Stimulated activated CD4-positive, alpha-beta T cell treated with anti-CD3 and anti-CD28 coated beads, Interleukin-1b, Interleukin-23, amount 100 ng/mL, for 1 hour (primary cell): ENCODE measurements at regions not wholly inside any gene's neighbourhood (a gene's known extent, or its start where the extent isn't known, plus 50 kb on each side); places are given as distances from the start of the nearest gene placed in this dataset.
"Not testable (repeated sequence)": the region's sequence is repeated elsewhere in the genome, so short reads cannot be mapped to it uniquely, and the experiment has no call there.

ENCODE experiments used
- DNase-seq, 2 donors: peaks; one replicate each; pipeline ENCODE4 v3.0.0-alpha.2; 2020; ENCODE audit warnings: low read depth in 2 of 2

DNA sequence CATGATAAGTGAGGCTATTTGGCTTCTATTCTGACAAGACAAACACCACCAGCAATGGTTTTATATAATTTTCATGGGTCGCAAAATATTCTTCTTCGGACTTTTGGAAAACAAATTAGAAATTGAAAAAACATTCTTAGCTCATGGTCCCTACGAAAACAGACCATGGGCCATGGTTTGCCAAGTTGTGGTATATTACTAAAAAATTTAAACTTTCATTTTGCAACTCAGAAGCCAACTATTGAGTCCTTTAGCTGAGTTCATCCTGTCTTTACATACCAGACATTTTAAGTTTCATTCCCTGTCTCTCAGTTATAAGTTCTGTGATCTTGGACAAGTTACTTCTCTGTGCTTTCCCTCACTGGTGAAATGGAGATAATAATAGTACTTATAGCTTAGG lies 198.1 kb downstream of the CSNK1G3 start:
- DNase-seq = no peak

- DNase-seq = no peak
These were observed 197.4 kb downstream of the CSNK1G3 start for GRCh38 chr5:123709422-123709821.

- no peak for DNase-seq
These were observed 196.3 kb downstream of the CSNK1G3 start for GRCh38 chr5:123708074-123708806.

DNA sequence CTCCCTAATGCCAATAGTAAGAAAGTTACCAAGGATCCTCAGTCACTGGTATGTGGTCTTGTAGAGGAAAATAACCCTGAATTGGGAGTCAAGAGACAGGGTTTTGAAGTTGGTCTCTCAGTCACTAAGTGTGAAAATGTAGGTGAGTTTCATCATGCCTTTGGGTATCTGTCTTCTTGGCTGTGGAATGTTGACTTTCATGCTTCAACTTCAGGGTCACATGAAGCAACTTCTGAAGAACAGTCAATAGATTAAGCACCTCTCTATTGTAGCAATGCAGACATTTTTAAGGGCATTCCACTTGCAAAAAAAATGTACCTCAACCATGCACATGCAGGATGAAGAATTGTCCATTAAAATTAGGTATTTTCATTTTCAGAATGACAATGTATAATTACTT lies 194.6 kb downstream of the CSNK1G3 start:
- no peak for DNase-seq

DNA sequence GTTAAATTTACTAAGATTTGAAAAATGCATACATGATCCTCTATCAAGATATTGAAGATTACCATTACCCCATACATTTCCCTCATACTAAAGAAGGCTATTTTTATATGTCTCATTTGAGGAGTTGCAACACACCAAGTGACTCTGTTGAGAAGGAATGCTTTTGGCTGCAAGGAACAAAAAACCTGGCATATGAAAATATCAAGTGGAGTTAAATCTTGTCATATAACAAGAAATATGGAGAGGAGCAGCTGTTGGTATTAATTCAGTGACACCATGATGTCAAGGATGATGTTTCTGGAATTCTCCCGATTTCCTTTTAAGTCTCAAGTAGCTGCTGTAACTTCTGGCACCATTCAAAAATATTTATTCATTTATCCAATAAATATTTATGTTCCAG lies 193.8 kb downstream of the CSNK1G3 start:
- DNase-seq = no peak

GRCh38 chr5:123701511-123702200 lies 189.7 kb downstream of the CSNK1G3 start:
- no peak for DNase-seq

GRCh38 chr5:123700624-123701287 lies 188.8 kb downstream of the CSNK1G3 start:
- no peak for DNase-seq

- no peak for DNase-seq
These were observed 187.6 kb downstream of the CSNK1G3 start for GRCh38 chr5:123699571-123699970.

DNA sequence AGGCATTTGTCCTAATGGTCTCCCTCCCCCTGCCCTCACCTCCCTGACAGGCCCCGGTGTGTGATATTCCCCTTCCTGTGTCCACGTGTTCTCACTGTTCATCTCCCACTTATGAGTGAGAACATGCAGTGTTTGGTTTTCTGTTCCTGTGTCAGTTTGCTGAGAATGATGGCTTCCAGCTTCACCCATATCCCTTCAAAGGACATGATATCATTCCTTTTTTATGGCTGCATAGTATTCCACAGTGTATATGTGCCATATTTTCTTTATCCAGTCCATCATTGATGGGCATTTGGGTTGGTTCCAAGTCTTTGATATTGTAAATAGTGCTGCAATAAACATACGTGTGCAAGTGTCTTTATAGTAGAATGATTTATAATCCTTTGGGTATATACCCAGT lies 187.0 kb downstream of the CSNK1G3 start:
- DNase-seq = not testable (repeated sequence)

DNA sequence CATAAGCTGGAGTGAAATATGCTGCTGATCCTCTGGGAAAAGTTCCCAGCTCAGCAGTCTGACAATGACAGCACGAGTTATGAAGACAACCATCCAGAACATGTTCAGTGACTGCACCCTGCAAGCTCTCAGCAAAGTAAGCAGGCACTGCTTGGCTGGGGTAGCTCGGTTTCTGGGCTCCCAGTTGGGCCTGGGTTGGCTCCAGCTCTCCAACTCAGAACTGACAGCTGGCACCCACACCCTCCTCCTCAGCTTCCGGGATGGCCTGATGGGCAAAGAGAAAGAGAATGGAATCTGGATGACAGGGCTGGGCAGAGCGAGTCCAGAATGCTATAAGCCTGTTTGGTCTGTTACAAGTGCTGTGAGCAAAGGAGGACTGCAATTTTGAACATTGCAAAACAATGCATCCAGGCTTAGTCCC lies 185.0 kb downstream of the CSNK1G3 start:
- DNase-seq = no peak

GRCh38 chr5:123690821-123691220 lies 178.8 kb downstream of the CSNK1G3 start:
- DNase-seq = no peak

- no peak for DNase-seq
These were observed 169.1 kb downstream of the CSNK1G3 start for GRCh38 chr5:123681061-123681460.

DNA sequence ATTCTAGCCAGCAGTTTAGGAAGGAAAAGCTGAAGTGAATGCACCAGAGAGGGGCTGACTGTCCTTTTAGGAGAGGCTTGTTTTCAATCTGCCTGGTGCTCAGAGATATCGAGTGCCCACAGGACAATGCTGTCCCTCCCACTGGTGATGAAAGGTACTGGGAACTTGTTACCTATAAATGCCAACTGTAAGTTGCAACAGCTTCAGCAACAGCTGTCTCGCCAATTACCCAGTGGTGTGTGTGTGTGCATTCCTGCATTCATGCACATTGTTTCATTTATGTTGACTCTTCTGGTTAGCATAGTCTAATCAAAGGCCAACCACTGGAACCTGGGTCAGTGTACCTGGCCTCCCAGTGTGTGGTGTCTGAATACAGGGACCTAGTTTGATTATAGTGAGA lies 161.1 kb downstream of the CSNK1G3 start:
- no peak for DNase-seq

GRCh38 chr5:123671711-123672456 lies 159.9 kb downstream of the CSNK1G3 start:
- no peak for DNase-seq

DNA sequence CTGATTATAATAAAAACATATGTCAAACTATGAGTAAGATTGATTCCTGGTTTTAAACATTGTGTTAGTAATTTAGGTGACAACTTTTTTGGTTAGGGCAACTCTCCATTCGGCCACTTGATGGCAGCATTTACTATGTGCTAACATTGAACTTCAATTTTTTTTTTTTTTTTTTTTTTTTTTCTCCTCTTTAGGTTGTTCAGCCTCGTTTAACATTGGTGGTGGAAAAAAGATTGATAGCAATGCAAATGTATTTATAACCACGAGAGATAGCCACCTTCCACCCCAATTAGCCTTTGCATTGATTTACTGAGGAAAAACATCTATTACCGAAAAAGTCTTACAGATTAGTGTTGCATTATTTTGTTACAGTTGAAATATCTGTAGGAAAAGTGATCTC lies 159.1 kb downstream of the CSNK1G3 start:
- DNase-seq = peak in 1 of 2 donors; percentile 24
